ENCODE measurements at regions not wholly inside any gene's neighbourhood (a gene's known extent, or its start where the extent isn't known, plus 50 kb on each side); places are given as distances from the start of the nearest gene placed in this dataset.
"Not testable (repeated sequence)": the region's sequence is repeated elsewhere in the genome, so short reads cannot be mapped to it uniquely, and the experiment has no call there.

DNA sequence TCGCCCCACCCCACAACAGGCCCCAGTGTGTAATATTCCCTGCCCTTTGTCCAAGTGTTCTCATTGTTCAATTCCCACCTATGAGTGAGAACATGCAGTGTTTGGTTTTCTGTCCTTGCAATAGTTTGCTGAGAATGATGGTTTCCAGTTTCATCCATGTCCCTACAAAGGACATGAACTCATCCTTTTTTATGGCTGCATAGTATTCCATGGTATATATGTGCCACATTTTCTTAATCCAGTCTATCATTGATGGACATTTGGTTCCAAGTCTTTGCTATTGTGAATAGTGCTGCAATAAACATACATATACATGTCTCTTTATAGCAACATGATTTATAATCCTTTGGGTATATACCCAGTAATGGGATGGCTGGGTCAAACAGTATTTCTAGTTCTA lies 132.7 kb downstream of the SNX10 start:
- H3K9me3 ChIP-seq; FAIRE-seq; H3K27ac ChIP-seq; DNase-seq (ENCODE audit: low read depth in 1 of 2, low spot score in 1 of 2); POLR2A ChIA-PET; H3K4me2 ChIP-seq; CTCF ChIA-PET; H3K4me3 ChIP-seq; ATAC-seq; H3K4me1 ChIP-seq: not testable (repeated sequence)
- 38% methylated on average over 1 of the region's 1 CpG for WGBS (ENCODE audit: missing lambda C conversion rate)

DNA sequence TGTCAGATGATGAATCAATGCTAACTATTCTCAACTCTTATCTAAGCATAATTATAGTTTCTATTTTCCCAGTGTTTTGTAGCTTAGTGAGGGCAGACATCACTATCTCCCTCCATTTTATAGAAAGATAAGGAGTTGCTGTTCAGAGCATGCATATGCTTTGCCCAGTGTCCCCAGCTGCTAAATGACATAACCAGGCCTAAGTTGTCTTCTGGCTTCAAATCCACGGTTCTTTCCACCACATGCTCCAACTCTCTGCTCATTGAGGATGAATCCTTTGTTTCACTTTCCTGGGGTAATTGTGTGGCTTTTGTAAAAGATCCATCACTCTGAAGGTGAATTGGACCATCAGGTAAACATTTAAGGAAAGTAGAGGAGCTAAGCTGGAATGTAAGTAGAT lies 134.0 kb downstream of the SNX10 start:
- DNase-seq (ENCODE audit: low read depth in 1 of 2, low spot score in 1 of 2) (no peak), FAIRE-seq (no peak), ATAC-seq (no peak)
- TF ChIP-seq BHLHE40 (IDR thresholded peaks at IDR 0.05; ENCODE audit: low read depth, low read length) (no peak), RAD21 (conservative IDR thresholded peaks at IDR 0.05 in 1 of 2, IDR thresholded peaks at IDR 0.05 in 1 of 2) (no peak), ZNF302 (CRISPR knock-in tag; IDR thresholded peaks at IDR 0.05) (no peak), SMC3 (IDR thresholded peaks at IDR 0.05) (no peak), RNF2 (IDR thresholded peaks at IDR 0.05; ENCODE audit: borderline replicate concordance, low read depth) (no peak), POLR2A (IDR thresholded peaks at IDR 0.05; ENCODE audit: low read length) (no peak), EP300 (IDR thresholded peaks at IDR 0.05) (no peak), HEYL (CRISPR knock-in tag; IDR thresholded peaks at IDR 0.05) (no peak), HMGXB4 (CRISPR knock-in tag; IDR thresholded peaks at IDR 0.05; ENCODE audit: borderline replicate concordance) (no peak), CEBPB (IDR thresholded peaks at IDR 0.05) (no peak), HDAC2 (IDR thresholded peaks at IDR 0.05) (no peak), FOSB (CRISPR knock-in tag; IDR thresholded peaks at IDR 0.05) (no peak)
- Histone ChIP-seq H3K4me1 (no peaks in the 10 kb centered on the region), H3K9me3 (no peaks in the 10 kb centered on the region), H3K27ac (no peak overlapping the region), H3K4me2 (no peak overlapping the region), H3K4me3 (no peak overlapping the region)
- ChIA-PET POLR2A (no interaction called here), CTCF (no interaction called here)
- 63% methylated on average over 1 of the region's 1 CpG for WGBS (ENCODE audit: missing lambda C conversion rate)

DNA sequence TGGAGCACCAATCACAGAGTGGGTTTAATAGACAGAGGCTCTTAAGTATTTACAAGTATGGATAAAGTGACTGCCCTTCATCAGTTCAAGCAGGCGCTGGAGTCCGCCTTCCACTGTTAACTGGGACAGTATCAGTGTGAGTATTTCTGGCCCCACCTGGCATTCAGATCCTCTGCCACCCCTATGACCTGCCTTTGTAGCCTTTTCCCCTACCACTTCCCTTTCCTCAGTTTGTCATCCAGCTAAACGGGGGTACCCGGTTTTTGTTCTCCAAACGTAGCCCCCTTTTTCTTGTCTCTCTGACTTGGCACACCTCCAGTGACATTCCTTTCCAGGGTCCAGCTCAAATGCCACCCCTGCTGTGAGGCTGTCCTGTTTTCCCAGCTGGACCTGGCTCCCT lies 134.4 kb downstream of the SNX10 start:
- no peak overlapping the region for H3K27ac ChIP-seq
- H3K4me1 ChIP-seq, result no peaks in the 10 kb centered on the region
- ChIA-PET CTCF (interaction anchor here (1.3 kb wide), 1 partner anchor 56 kb away, joined by 3 read pairs; no protein-coding TSS in a partner anchor), POLR2A (no interaction called here)
- no peak for FAIRE-seq
- H3K9me3 ChIP-seq, result no peaks in the 10 kb centered on the region
- no peak overlapping the region for H3K4me3 ChIP-seq
- no peak for ATAC-seq
- TF ChIP-seq, protein P1, sequence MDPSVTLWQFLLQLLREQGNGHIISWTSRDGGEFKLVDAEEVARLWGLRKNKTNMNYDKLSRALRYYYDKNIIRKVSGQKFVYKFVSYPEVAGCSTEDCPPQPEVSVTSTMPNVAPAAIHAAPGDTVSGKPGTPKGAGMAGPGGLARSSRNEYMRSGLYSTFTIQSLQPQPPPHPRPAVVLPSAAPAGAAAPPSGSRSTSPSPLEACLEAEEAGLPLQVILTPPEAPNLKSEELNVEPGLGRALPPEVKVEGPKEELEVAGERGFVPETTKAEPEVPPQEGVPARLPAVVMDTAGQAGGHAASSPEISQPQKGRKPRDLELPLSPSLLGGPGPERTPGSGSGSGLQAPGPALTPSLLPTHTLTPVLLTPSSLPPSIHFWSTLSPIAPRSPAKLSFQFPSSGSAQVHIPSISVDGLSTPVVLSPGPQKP (IDR thresholded peaks at IDR 0.05; ENCODE audit: low read depth, low read length), result no peak
- TF ChIP-seq CHD2 (IDR thresholded peaks at IDR 0.05; ENCODE audit: low read length, partially characterized antibody), result no peak
- no peak for TF ChIP-seq EP300 (IDR thresholded peaks at IDR 0.05)
- TF ChIP-seq KDM1A (IDR thresholded peaks at IDR 0.05; ENCODE audit: low read depth), result no peak
- no peak for TF ChIP-seq ZC3H11A (IDR thresholded peaks at IDR 0.05)
- TF ChIP-seq CBX8 (IDR thresholded peaks at IDR 0.05), result no peak
- no peak for TF ChIP-seq RAD21 (conservative IDR thresholded peaks at IDR 0.05 in 1 of 2, IDR thresholded peaks at IDR 0.05 in 1 of 2)
- TF ChIP-seq RCOR1 (IDR thresholded peaks at IDR 0.05; ENCODE audit: low read depth, low read length), result no peak
- no peak for TF ChIP-seq USF2 (IDR thresholded peaks at IDR 0.05)
- no peak for TF ChIP-seq HEYL (CRISPR knock-in tag; IDR thresholded peaks at IDR 0.05)
- TF ChIP-seq EHF (CRISPR knock-in tag; IDR thresholded peaks at IDR 0.05), result no peak
- no peak overlapping the region for H3K4me2 ChIP-seq
- no peak for DNase-seq (ENCODE audit: low read depth in 1 of 2, low spot score in 1 of 2)
- 31% methylated on average over 5 of the region's 5 CpGs for WGBS (ENCODE audit: missing lambda C conversion rate)

Measured in A549 (cell line).